SK-N-SH (cell line): ENCODE measurements at regions not wholly inside any gene's neighbourhood (a gene's known extent, or its start where the extent isn't known, plus 50 kb on each side); places are given as distances from the start of the nearest gene placed in this dataset.

Experiments
- CTCF ChIA-PET: fragments of 300-600, 350-600 bp; formaldehyde crosslinking; extraction: SDS; loops from one replicate; lab custom pipeline; 2021; lab: Yijun Ruan, JAX
- POLR2A ChIA-PET: fragments of 350-600 bp; sonication (Branson Sonifier 250); formaldehyde crosslinking; extraction: SDS; loops from one replicate; lab custom pipeline; 2020; ENCODE audit warnings: antibody characterized with exemption, inconsistent platforms; lab: Yijun Ruan, JAX
- DNase-seq: peaks from one replicate; pipeline ENCODE4 v3.0.0; 2012
- H2AFZ ChIP-seq: fragments of 200-600 bp; sonication (generic); 2 replicates; pipeline ENCODE4 v1.8.1; 2016; ENCODE audit warnings: antibody characterized with exemption, mild to moderate bottlenecking, low read depth
- H3F3A ChIP-seq: fragments of 200-600 bp; sonication (generic); replicated peaks from 2 replicates; pipeline ENCODE3; 2016; ENCODE audit warnings: antibody characterized with exemption, mild to moderate bottlenecking; ENCODE audit not compliant: insufficient read depth
- H3K27ac ChIP-seq, 2 experiments: fragments of 200-500 bp in 1 of 2; fragments of 200-600 bp in 1 of 2; sonication (Bioruptor generic) in 1 of 2; sonication (generic), shearing (Covaris generic) in 1 of 2; 2 replicates each; pipeline versions ENCODE4 v1.5.1 to v1.6.1; 2014 to 2016; ENCODE audit warnings: low read depth in 2 of 2, inconsistent platforms in 1 of 2, low read length in 1 of 2, mild to moderate bottlenecking in 1 of 2, mixed read lengths in 1 of 2
- H3K27me3 ChIP-seq: fragments of 200-600 bp; sonication (generic), shearing (Covaris generic); 2 replicates; pipeline ENCODE4 v1.6.1; 2016; ENCODE audit warnings: mixed run types; ENCODE audit not compliant: insufficient read depth
- H3K36me3 ChIP-seq, 2 experiments: fragments of 200-500 bp in 1 of 2; fragments of 200-600 bp in 1 of 2; sonication (Bioruptor generic) in 1 of 2; sonication (generic) in 1 of 2; replicated peaks in 1 of 2; 2 replicates each; pipeline versions ENCODE3 to v1.5.1; 2014 to 2016; ENCODE audit warnings: low read length in 1 of 2, mild to moderate bottlenecking in 1 of 2; ENCODE audit not compliant: insufficient read depth in 2 of 2, control insufficient read depth in 1 of 2
- H3K4me1 ChIP-seq, 2 experiments: fragments of 200-500 bp in 1 of 2; fragments of 200-600 bp in 1 of 2; sonication (Bioruptor generic) in 1 of 2; sonication (generic), shearing (Covaris generic) in 1 of 2; 2 replicates each; pipeline versions ENCODE4 v1.5.1 to v1.6.1; 2014 to 2016; ENCODE audit warnings: low read depth in 1 of 2, low read length in 1 of 2, mixed run types in 1 of 2; ENCODE audit not compliant: insufficient read depth in 2 of 2, control insufficient read depth in 1 of 2
- H3K4me2 ChIP-seq: fragments of 200-600 bp; sonication (generic), shearing (Covaris generic); 2 replicates; pipeline ENCODE4 v1.6.1; 2017; ENCODE audit warnings: mixed run types
- H3K4me3 ChIP-seq, 2 experiments: fragments of 200-500 bp in 1 of 2; fragments of 200-600 bp in 1 of 2; sonication (Bioruptor generic) in 1 of 2; sonication (generic), shearing (Covaris generic) in 1 of 2; 2 replicates each; pipeline versions ENCODE4 v1.5.1 to v1.8.1; 2014 to 2016; ENCODE audit warnings: low read depth in 2 of 2, inconsistent platforms in 1 of 2, low read length in 1 of 2, mild to moderate bottlenecking in 1 of 2, mixed read lengths in 1 of 2, moderate library complexity in 1 of 2
- H3K79me2 ChIP-seq: fragments of 200-600 bp; sonication (generic); 2 replicates; pipeline ENCODE4 v1.8.1; 2017; ENCODE audit warnings: mild to moderate bottlenecking; ENCODE audit not compliant: insufficient read depth
- H3K9ac ChIP-seq: fragments of 200-600 bp; sonication (generic); 2 replicates; pipeline ENCODE4 v1.6.1; 2017; ENCODE audit warnings: mixed run types
- H3K9me2 ChIP-seq: fragments of 200-600 bp; sonication (generic); 2 replicates; pipeline ENCODE4 v1.6.1; 2017; ENCODE audit warnings: mixed run types
- H3K9me3 ChIP-seq: fragments of 200-600 bp; sonication (generic); 2 replicates; pipeline ENCODE4 v1.6.1; 2017; ENCODE audit warnings: mixed run types, mild to moderate bottlenecking, moderate library complexity
- H4K20me1 ChIP-seq: fragments of 200-600 bp; sonication (generic); 2 replicates; pipeline ENCODE4 v1.6.1; 2017; ENCODE audit warnings: mild to moderate bottlenecking, mixed run types; ENCODE audit not compliant: insufficient read depth
- ELF1 ChIP-seq: IDR thresholded peaks from 2 replicates; pipeline ENCODE4 v1.4.0; 2012
- FOSL2 ChIP-seq: IDR thresholded peaks from 2 replicates; pipeline ENCODE4 v1.4.0; 2012; ENCODE audit warnings: low read depth, mild to moderate bottlenecking, moderate library complexity, borderline replicate concordance
- FOXM1 ChIP-seq: IDR thresholded peaks from 2 replicates; pipeline ENCODE4 v1.4.0; 2012; ENCODE audit warnings: low read depth, mild to moderate bottlenecking
- GATA2 ChIP-seq: sonication (generic); formaldehyde crosslinking; IDR thresholded peaks from 2 replicates; pipeline ENCODE4 v1.5.0; 2020; ENCODE audit warnings: mild to moderate bottlenecking, missing genetic modification reagents
- IRF3 ChIP-seq: fragments of 150-350 bp; IDR thresholded peaks from 2 replicates; pipeline ENCODE4 v1.6.1; 2016; ENCODE audit warnings: mild to moderate bottlenecking, low read depth, low read length
- JUND ChIP-seq: IDR thresholded peaks from 2 replicates; pipeline ENCODE4 v1.4.0; 2012
- MEF2A ChIP-seq: IDR thresholded peaks from 2 replicates; pipeline ENCODE4 v1.4.0; 2012; ENCODE audit warnings: low read depth, borderline replicate concordance
- NFIC ChIP-seq: IDR thresholded peaks from 2 replicates; pipeline ENCODE4 v1.4.0; 2012; ENCODE audit warnings: borderline replicate concordance
- POLR2AphosphoS5 ChIP-seq: IDR thresholded peaks from 2 replicates; pipeline ENCODE4 v1.6.1; 2012; ENCODE audit warnings: low read depth, low read length
- RCOR1 ChIP-seq: fragments of 150-350 bp; IDR thresholded peaks from 2 replicates; pipeline ENCODE4 v1.6.1; 2017; ENCODE audit warnings: antibody characterized with exemption, low read length
- REST ChIP-seq: IDR thresholded peaks from 2 replicates; pipeline ENCODE4 v1.6.1; 2012; ENCODE audit warnings: mild to moderate bottlenecking, low read depth, low read length, moderate library complexity
- RFX5 ChIP-seq: IDR thresholded peaks from 2 replicates; pipeline ENCODE4 v1.6.1; 2012; ENCODE audit warnings: mild to moderate bottlenecking, improper control_type of control experiment, low read length
- TAF1 ChIP-seq: IDR thresholded peaks from 2 replicates; pipeline ENCODE4 v1.6.1; 2012; ENCODE audit warnings: low read depth, mild to moderate bottlenecking, low read length, moderate library complexity, borderline replicate concordance
- TEAD4 ChIP-seq: IDR thresholded peaks from 2 replicates; pipeline ENCODE4 v1.4.0; 2012; ENCODE audit warnings: mild to moderate bottlenecking, borderline replicate concordance; ENCODE audit not compliant: insufficient read depth
- USF1 ChIP-seq: IDR thresholded peaks from 2 replicates; pipeline ENCODE4 v1.4.0; 2012; ENCODE audit warnings: low read depth, borderline replicate concordance
- USF2 ChIP-seq: fragments of 150-350 bp; IDR thresholded peaks from 2 replicates; pipeline ENCODE4 v1.6.1; 2017; ENCODE audit warnings: antibody characterized with exemption, low read length, low read depth, borderline replicate concordance
- ZBTB33 ChIP-seq: IDR thresholded peaks from 2 replicates; pipeline ENCODE4 v1.4.0; 2012; ENCODE audit warnings: low read depth, borderline replicate concordance
- WGBS: methylation state at CpG from one replicate; pipeline ENCODE4 v1.1.6; 2017; ENCODE audit warnings: low lambda C conversion rate; 5-methylcytosine and 5-hydroxymethylcytosine counted together

GRCh38 chr14:34222867-34223266 is 239.2 kb downstream of the SPTSSA start:
- H3K4me2 ChIP-seq = no peak overlapping the region
- no peaks in the 10 kb centered on the region for H3K9me2 ChIP-seq
- peak; percentile 16 for DNase-seq
- no peaks in the 10 kb centered on the region for H3K9me3 ChIP-seq
- H3K79me2 ChIP-seq = no peaks in the 10 kb centered on the region
- peaks cover 11% of the 10 kb centered on the region; the same call in 1 of the 2 replicates for H3K27me3 ChIP-seq
- no peak overlapping the region for H3K4me3 ChIP-seq
- no peaks in the 10 kb centered on the region for H3F3A ChIP-seq
- TF ChIP-seq IRF3 = no peak
- TF ChIP-seq JUND = no peak
- no peak for TF ChIP-seq REST
- TF ChIP-seq TEAD4 = no peak
- TF ChIP-seq RCOR1 = no peak
- TF ChIP-seq RFX5 = no peak
- no peak for TF ChIP-seq ZBTB33
- TF ChIP-seq, all 33 proteins: peak for 0
- Histone ChIP-seq H3K4me1 (peaks cover 0 to 2% of the 10 kb centered on the region in 2 experiments; a peak in 1 of 4 replicates), H2AFZ (no peak overlapping the region), H4K20me1 (no peaks in the 10 kb centered on the region), H3K9ac (no peak overlapping the region), H3K27ac (no peak overlapping the region), H3K36me3 (no peaks in the 10 kb centered on the region)
- ChIA-PET POLR2A (interaction anchor here (0.6 kb wide), 1 partner anchor 33 kb away, joined by 5 read pairs; no protein-coding TSS in a partner anchor), CTCF (interaction anchor here (0.7 to 2.3 kb wide), 3 partner anchors 88 to 119 kb away, joined by 3 to 11 read pairs (median 3); no protein-coding TSS in a partner anchor)
- WGBS = 24% methylated on average over 6 of the region's 6 CpGs

GRCh38 chr14:34222122-34222521 is 239.9 kb downstream of the SPTSSA start:
- ChIA-PET POLR2A (interaction anchor here (0.6 kb wide), 1 partner anchor 34 kb away, joined by 5 read pairs; no protein-coding TSS in a partner anchor), CTCF (interaction anchor here (0.7 to 2.3 kb wide), 3 partner anchors 89 to 118 kb away, joined by 3 to 11 read pairs (median 3); no protein-coding TSS in a partner anchor)
- H3K79me2 ChIP-seq = no peaks in the 10 kb centered on the region
- H3F3A ChIP-seq = no peaks in the 10 kb centered on the region
- no peaks in the 10 kb centered on the region for H3K36me3 ChIP-seq
- no peak overlapping the region for H3K27ac ChIP-seq
- no peak overlapping the region for H2AFZ ChIP-seq
- no peaks in the 10 kb centered on the region for H3K9me3 ChIP-seq
- no peak for DNase-seq
- no peak overlapping the region for H3K4me3 ChIP-seq
- no peaks in the 10 kb centered on the region for H4K20me1 ChIP-seq
- 45% methylated on average over 3 of the region's 3 CpGs for WGBS
- no peaks in the 10 kb centered on the region for H3K4me1 ChIP-seq
- no peak overlapping the region for H3K4me2 ChIP-seq
- H3K27me3 ChIP-seq = peaks cover 11% of the 10 kb centered on the region; the same call in 1 of the 2 replicates
- H3K9me2 ChIP-seq = no peaks in the 10 kb centered on the region
- no peak overlapping the region for H3K9ac ChIP-seq
- TF ChIP-seq IRF3 (no peak), USF1 (no peak), GATA2 (CRISPR knock-in tag) (no peak), TEAD4 (no peak), TAF1 (no peak), POLR2AphosphoS5 (no peak), NFIC (no peak), RCOR1 (no peak), FOSL2 (no peak), ELF1 (no peak), FOXM1 (no peak), MEF2A (no peak), USF2 (no peak)
